ENCODE measurements at regions not wholly inside any gene's neighbourhood (a gene's known extent, or its start where the extent isn't known, plus 50 kb on each side); places are given as distances from the start of the nearest gene placed in this dataset.

DNA sequence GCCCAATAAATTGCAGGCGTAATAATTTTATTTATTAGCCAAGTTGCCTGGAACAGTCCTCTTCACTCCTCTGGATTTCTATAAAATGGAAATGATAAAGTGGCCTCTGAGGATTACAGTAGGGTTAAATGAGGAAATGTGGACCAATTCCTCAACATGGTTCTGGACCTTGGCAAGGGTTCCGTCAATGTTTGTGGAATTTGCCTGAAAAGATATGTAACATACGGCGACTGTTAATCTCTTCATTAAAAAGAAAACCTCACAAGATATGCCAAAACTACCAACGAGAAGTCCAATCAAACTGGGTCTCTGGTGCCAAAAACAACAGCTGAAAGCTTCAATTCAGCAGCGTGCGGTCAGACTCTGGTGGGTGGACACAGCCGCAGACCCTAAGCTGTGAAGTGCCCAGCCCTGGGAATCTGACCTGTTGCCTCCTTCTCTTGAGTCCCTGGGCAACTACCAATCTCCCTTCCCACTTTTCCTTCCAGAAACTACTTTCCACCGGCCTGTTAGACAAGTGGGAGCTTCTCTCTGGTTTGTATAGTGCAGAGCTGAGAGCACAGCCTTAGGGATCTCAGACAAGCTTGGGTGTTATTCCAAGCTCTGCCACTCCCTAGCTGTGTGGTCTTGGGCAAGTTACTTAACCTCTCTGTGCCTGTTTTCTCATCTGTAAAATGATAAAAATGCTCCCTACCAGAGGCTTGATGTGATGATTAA, 190.5 kb upstream of the GSC start:
- no peak for DNase-seq (ENCODE audit: low spot score)

DNA sequence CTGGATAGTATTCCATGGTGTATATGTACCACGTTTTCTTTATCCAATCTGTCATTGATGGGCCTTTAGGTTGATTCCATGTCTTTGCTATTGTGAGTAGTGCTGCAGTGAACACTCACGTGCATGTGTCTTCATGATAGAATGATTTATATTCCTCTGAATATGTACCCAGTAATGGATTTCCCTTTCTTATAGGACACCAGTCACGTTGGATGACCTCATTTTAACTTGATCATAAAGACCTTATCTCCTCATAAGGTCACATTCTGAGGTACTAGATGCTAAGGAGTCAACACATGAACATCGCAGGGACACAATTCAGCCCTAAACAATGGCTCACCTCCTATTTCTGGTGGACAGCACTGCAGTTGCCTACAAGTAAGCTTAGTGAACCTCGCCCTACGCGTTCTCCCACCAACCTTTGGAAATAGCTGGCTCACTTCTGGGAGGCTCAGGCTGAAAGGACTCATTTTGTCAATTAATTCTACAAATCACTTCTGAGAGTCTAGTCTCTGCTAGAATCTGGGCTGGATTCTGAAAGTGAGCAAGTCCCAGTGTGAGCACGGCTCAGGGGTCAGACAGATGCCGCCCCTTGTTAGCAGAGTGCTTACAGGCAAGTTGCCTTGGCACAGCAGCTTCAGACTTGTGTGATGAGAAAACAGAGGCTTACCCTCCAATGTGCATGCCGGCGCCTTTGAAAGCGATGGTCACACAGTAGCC, 183.8 kb upstream of the GSC start:
- DNase-seq (ENCODE audit: low spot score): no peak

GRCh38 chr14:94952097-94952496, 182.2 kb upstream of the GSC start:
- DNase-seq (ENCODE audit: low spot score): no peak

DNA sequence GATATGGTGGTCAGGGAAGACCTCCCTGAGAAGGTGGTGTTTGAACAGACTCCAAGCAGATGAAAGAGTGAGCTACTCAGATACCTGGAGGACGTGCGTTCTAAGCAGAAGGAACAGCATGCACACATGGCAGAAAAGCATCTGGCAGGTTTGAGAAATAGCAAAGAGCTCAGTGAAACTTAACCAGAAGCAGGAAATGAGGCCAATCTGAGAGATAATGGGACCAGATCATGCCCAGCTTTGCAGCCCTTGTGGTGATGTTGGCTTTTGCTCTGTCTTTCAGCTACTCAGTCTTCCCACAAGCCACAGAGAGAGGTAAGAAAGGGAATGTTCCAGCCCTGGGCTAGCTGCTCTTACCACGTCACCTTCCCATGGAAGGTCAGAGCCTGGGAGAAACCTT, 176.3 kb upstream of the GSC start:
- no peak for DNase-seq (ENCODE audit: low spot score)

DNA sequence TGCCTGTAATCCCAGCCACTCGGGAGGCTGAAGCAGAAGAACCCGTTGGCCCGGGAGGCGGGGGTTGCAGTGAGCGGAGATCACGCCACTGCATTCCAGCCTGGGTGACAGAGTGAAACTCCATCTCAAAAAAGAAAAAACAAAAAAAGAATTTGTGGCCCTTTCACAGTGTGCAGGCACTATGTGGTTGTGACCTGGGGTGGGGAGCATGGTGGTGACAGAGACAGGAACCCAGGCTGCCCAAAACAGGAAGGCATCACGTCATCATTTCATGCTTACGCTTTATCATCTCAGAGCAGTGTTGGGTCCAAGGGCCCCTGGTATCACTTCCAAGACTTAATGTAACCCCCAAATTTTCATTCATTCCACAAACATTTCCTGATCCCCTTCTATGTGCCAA, 175.7 kb upstream of the GSC start:
- DNase-seq (ENCODE audit: low spot score): no peak

- no peak for DNase-seq (ENCODE audit: low spot score)
Measured at GRCh38 chr14:94944636-94945258, 174.8 kb upstream of the GSC start.

GRCh38 chr14:94942601-94943000, 172.7 kb upstream of the GSC start:
- no peak for DNase-seq (ENCODE audit: low spot score)

DNA sequence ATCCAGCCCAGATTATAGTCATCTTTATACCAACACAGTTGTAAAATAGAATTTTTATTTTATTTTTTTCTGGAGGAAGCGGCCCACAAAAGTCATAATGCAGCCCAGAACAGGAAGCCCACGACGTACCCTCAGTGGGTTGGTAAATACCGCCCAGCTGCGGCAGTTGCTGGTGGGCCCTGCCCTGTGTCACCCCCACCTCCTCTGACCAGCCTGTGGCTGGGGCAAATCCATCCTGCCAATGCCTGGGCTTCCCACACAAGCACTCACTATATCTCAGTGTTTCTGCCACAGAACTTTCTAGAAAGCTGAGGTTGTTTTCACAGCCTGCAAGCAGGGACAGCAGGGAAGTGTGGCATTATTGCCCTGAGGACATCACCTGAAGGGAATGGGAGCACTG, 171.4 kb upstream of the GSC start:
- no peak for DNase-seq (ENCODE audit: low spot score)

- DNase-seq (ENCODE audit: low spot score): no peak
Measured at GRCh38 chr14:94940263-94940993, 170.5 kb upstream of the GSC start.

- no peak for DNase-seq (ENCODE audit: low spot score)
Measured at GRCh38 chr14:94938016-94938415, 168.1 kb upstream of the GSC start.

- no peak for DNase-seq (ENCODE audit: low spot score)
Measured at GRCh38 chr14:94936901-94937685, 167.2 kb upstream of the GSC start.

- peak; percentile 60 for DNase-seq (ENCODE audit: low spot score)
Measured at GRCh38 chr14:94936401-94936892, 166.5 kb upstream of the GSC start.

GRCh38 chr14:94935706-94936300, 165.9 kb upstream of the GSC start:
- no peak for DNase-seq (ENCODE audit: low spot score)

DNA sequence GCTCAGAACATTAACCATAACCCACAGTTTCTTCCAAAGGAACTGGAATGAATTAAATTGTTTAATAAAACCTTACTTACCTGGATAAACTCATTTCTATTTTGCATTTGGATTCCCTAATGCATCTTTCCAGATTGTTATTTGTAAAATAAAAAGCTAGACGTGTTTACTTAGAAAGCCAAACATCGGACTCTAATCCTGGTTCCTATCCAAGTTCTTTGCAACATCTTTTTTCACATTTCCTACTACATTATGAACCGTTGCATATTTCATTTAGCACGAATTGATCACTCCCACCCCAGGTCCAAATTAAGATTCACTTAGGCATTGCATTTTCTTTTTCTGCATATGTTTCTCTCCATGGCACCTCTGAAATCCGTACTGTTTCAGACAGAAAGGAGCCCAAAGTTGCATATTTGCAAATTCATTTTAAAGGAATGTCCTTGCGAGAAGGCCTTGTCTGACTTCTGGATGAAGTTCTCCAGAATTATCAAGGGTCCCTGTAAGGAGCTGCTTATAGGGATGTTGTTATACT, 164.4 kb upstream of the GSC start:
- no peak for DNase-seq (ENCODE audit: low spot score)

DNA sequence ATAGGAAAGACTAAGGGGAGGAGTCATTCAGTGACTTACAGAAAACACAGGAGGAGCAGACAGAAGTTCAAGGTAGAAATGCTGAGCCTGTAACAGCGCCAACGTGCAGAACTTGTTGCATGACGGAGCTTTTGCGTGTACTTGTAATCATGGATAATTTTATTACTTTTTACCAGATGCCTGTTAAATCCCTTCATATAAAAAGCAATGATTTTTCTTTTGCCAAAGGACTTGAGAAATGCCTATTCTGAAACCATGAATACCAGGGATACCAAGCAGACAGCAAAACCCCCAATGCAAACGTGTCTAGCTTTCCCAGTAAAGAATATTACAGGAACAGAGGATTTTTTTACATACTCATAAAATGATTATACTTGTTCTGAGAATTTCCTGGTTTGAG, 163.6 kb upstream of the GSC start:
- DNase-seq (ENCODE audit: low spot score): no peak

DNA sequence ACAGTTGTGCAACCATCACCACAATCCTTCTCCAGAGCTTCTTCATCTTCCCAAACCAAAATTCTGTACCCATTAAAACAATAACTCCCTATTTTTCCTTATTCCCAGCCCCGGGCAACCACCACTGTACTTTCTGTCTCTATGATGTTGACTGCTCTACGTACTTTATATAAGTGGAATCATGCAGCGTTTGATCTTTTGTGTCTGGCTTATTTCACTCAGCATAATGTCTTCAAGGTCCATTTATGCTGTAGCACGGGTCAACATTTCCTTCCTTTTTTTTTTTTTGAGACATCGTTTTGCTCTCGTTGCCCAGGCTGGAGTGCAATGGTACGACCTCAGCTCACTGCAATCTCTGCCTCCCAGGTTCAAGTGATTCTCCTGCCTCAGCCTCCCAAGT, 162.7 kb upstream of the GSC start:
- DNase-seq (ENCODE audit: low spot score): no peak

DNA sequence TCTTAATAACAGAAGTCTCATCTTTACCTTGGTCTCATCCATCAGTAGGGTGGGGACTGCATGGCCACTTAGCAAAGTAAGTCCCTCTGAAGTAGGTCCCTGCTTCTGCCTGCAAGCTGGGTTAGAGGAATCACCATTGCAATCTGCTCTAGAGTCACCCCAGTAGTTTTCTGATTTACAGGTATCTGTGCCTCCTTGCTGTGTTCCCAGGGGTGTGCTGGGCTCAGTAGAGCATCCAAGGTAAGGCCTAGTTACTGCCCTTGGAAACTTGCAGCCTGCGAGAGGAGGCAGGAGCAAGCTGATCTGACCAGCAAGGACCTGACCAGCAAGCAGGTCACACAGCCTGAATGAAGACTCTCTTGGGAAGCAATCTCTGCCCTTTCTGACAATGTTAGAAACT, 160.8 kb upstream of the GSC start:
- no peak for DNase-seq (ENCODE audit: low spot score)

GRCh38 chr14:94929354-94929753, 159.4 kb upstream of the GSC start:
- no peak for DNase-seq (ENCODE audit: low spot score)

DNA sequence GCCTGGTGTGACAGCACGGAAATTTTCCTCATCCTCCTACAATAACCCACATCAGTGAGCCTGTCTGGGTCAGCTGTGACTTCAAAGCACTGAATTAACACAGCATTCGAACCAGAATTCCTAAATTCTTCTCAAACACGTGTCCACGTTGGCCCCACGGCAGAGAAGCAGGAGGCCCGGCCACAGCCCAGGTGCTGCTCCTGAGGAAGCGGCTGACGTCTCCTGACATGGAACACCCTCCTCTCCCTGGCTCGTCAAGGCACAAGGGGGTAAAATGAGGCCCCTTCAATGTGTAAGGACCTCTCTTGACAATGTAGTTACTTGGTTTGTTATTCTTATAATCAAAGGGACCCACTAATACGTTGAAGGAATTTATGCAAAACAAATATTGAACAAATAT, 156.3 kb upstream of the GSC start:
- DNase-seq (ENCODE audit: low spot score): no peak

GRCh38 chr14:94925416-94926173, 155.7 kb upstream of the GSC start:
- DNase-seq (ENCODE audit: low spot score): no peak

Data from SK-N-DZ (cell line).